ENCODE measurements at regions not wholly inside any gene's neighbourhood (a gene's known extent, or its start where the extent isn't known, plus 50 kb on each side); places are given as distances from the start of the nearest gene placed in this dataset.

- Mint-ChIP-seq H3K36me3 (ENCODE audit: low read depth) (peaks cover 7% of the 10 kb centered on the region), H3K9me3 (peaks cover 10% of the 10 kb centered on the region), H3K4me3 (no peak overlapping the region), H3K27me3 (ENCODE audit: low read depth) (no peaks in the 10 kb centered on the region), H3K27ac (ENCODE audit: unreplicated experiment) (no peak overlapping the region), H3K4me1 (peaks cover 9% of the 10 kb centered on the region)
- TF ChIP-seq CTCF (conservative IDR thresholded peaks at IDR 0.05) = no peak
- no peak for DNase-seq (ENCODE audit: low read depth, low spot score)
These were observed 656.6 kb downstream of the ANKRD50 start for GRCh38 chr4:124055896-124056295.

- Mint-ChIP-seq H3K9me3 (peaks cover 10% of the 10 kb centered on the region), H3K36me3 (ENCODE audit: low read depth) (peaks cover 2% of the 10 kb centered on the region), H3K27me3 (ENCODE audit: low read depth) (no peaks in the 10 kb centered on the region), H3K4me1 (peaks cover 10% of the 10 kb centered on the region), H3K4me3 (no peak overlapping the region), H3K27ac (ENCODE audit: unreplicated experiment) (no peak overlapping the region)
- DNase-seq (ENCODE audit: low read depth, low spot score) = no peak
- TF ChIP-seq CTCF (conservative IDR thresholded peaks at IDR 0.05) = no peak
These were observed 652.1 kb downstream of the ANKRD50 start for GRCh38 chr4:124060261-124060918.

- no peak for DNase-seq (ENCODE audit: low read depth, low spot score)
- H3K27ac Mint-ChIP-seq (ENCODE audit: unreplicated experiment) = no peak overlapping the region
- no peak for TF ChIP-seq CTCF (conservative IDR thresholded peaks at IDR 0.05)
- H3K27me3 Mint-ChIP-seq (ENCODE audit: low read depth) = no peaks in the 10 kb centered on the region
- peaks cover 5% of the 10 kb centered on the region for H3K36me3 Mint-ChIP-seq (ENCODE audit: low read depth)
- H3K9me3 Mint-ChIP-seq = peaks cover 10% of the 10 kb centered on the region
- H3K4me3 Mint-ChIP-seq = no peak overlapping the region
- peaks cover 10% of the 10 kb centered on the region for H3K4me1 Mint-ChIP-seq
These were observed 651.1 kb downstream of the ANKRD50 start for GRCh38 chr4:124061413-124061812.

- H3K9me3 Mint-ChIP-seq = peaks cover 15% of the 10 kb centered on the region
- H3K36me3 Mint-ChIP-seq (ENCODE audit: low read depth) = peaks cover 15% of the 10 kb centered on the region
- no peak for TF ChIP-seq CTCF (conservative IDR thresholded peaks at IDR 0.05)
- H3K4me3 Mint-ChIP-seq = no peak overlapping the region
- H3K27me3 Mint-ChIP-seq (ENCODE audit: low read depth) = no peaks in the 10 kb centered on the region
- H3K4me1 Mint-ChIP-seq = peaks cover 6% of the 10 kb centered on the region
- DNase-seq (ENCODE audit: low read depth, low spot score) = no peak
- no peak overlapping the region for H3K27ac Mint-ChIP-seq (ENCODE audit: unreplicated experiment)
These were observed 647.1 kb downstream of the ANKRD50 start for GRCh38 chr4:124065422-124065821.

- no peak for DNase-seq (ENCODE audit: low read depth, low spot score)
- Mint-ChIP-seq H3K4me1 (peaks cover under 1% of the 10 kb centered on the region), H3K36me3 (ENCODE audit: low read depth) (peaks cover 20% of the 10 kb centered on the region), H3K4me3 (no peak overlapping the region), H3K9me3 (peaks cover 20% of the 10 kb centered on the region), H3K27ac (ENCODE audit: unreplicated experiment) (no peak overlapping the region), H3K27me3 (ENCODE audit: low read depth) (no peaks in the 10 kb centered on the region)
- no peak for TF ChIP-seq CTCF (conservative IDR thresholded peaks at IDR 0.05)
These were observed 646.6 kb downstream of the ANKRD50 start for GRCh38 chr4:124065936-124066335.
